Endothelial cell of umbilical vein (primary cell): ENCODE measurements at regions not wholly inside any gene's neighbourhood (a gene's known extent, or its start where the extent isn't known, plus 50 kb on each side); places are given as distances from the start of the nearest gene placed in this dataset.

Experiments used
- BruUV-seq: library from RNA; stranded (reverse); fragments of 400-500 nt; replicated peaks from 2 replicates; lab custom pipeline; 2021; lab: Mats Ljungman, UMichigan
- CTCF ChIA-PET: fragments of 300-600, 350-600 bp; sonication (Branson Sonifier 250); formaldehyde crosslinking; loops from one replicate; lab custom pipeline; 2021; ENCODE audit warnings: antibody characterized with exemption, inconsistent platforms; lab: Charles Lee
- POLR2A ChIA-PET: fragments of 300-600, 350-600 bp; sonication (Branson Sonifier 250); formaldehyde crosslinking; loops from one replicate; lab custom pipeline; 2021; ENCODE audit warnings: antibody characterized with exemption, inconsistent platforms; lab: Charles Lee
- DNase-seq: peaks from one replicate; pipeline ENCODE4 v3.0.0-alpha.2; 2011; ENCODE audit warnings: low read depth, low spot score
- FAIRE-seq: peaks from 2 replicates; lab custom pipeline; 2011; peaks lifted over from hg19 to GRCh38; lab: Jason Lieb, UNC
- H2AFZ ChIP-seq: 2 replicates; pipeline ENCODE4 v1.6.0; 2012; ENCODE audit warnings: low read depth, low read length, control low read depth, inconsistent platforms
- H3K27ac ChIP-seq: 2 replicates; pipeline ENCODE4 v1.5.1; 2011; ENCODE audit warnings: low read depth, mild to moderate bottlenecking, control low read depth, low read length, moderate library complexity; ENCODE audit not compliant: insufficient read depth
- H3K27me3 ChIP-seq, 2 experiments: 2 replicates each; pipeline versions ENCODE4 v1.6.0 to v1.6.1; 2011; ENCODE audit warnings: low read length in 2 of 2, mixed read lengths in 1 of 2; ENCODE audit not compliant: control insufficient read depth in 2 of 2, insufficient read depth in 2 of 2
- H3K36me3 ChIP-seq, 2 experiments: 2 replicates in 1 of 2; 3 replicates in 1 of 2; pipeline ENCODE4 v1.5.1; 2011; ENCODE audit warnings: low read length in 2 of 2, mild to moderate bottlenecking in 1 of 2, moderate library complexity in 1 of 2; ENCODE audit not compliant: control insufficient read depth in 2 of 2, insufficient read depth in 2 of 2; ENCODE audit errors: extremely low read depth in 1 of 2
- H3K4me1 ChIP-seq: 3 replicates; pipeline ENCODE4 v1.5.1; 2011; ENCODE audit warnings: mild to moderate bottlenecking, low read length; ENCODE audit not compliant: control insufficient read depth, insufficient read depth; ENCODE audit errors: extremely low read depth
- H3K4me2 ChIP-seq: 2 replicates; pipeline ENCODE4 v1.6.1; 2011; ENCODE audit warnings: low read length, control low read depth, mixed read lengths; ENCODE audit not compliant: insufficient read depth
- H3K4me3 ChIP-seq, 3 experiments: fragments of 200-600 bp in 1 of 3; sonication (generic), shearing (Covaris generic) in 1 of 3; replicated peaks in 1 of 3; 2 replicates each; pipeline ENCODE4 v1.5.1; 2011 to 2016; ENCODE audit warnings: control low read depth in 3 of 3, low read length in 3 of 3, mild to moderate bottlenecking in 2 of 3, inconsistent platforms in 1 of 3, low read depth in 1 of 3, moderate library complexity in 1 of 3; ENCODE audit not compliant: insufficient read depth in 1 of 3
- H3K79me2 ChIP-seq: 2 replicates; pipeline ENCODE4 v1.6.0; 2012; ENCODE audit warnings: low read length, inconsistent platforms; ENCODE audit not compliant: control insufficient read depth, insufficient read depth
- H3K9ac ChIP-seq: replicated peaks from 2 replicates; pipeline ENCODE3; 2011; ENCODE audit warnings: low read length, control low read depth; ENCODE audit not compliant: insufficient read depth; ENCODE audit errors: extremely low read depth
- H3K9me1 ChIP-seq: replicated peaks from 3 replicates; pipeline ENCODE4 v1.6.0; 2011; ENCODE audit warnings: mild to moderate bottlenecking, low read length; ENCODE audit not compliant: control insufficient read depth, insufficient read depth; ENCODE audit errors: extremely low read depth
- H3K9me3 ChIP-seq: replicated peaks from 2 replicates; pipeline ENCODE4 v1.5.1; 2012; ENCODE audit warnings: low read length, inconsistent platforms; ENCODE audit not compliant: control insufficient read depth, insufficient read depth
- H4K20me1 ChIP-seq: replicated peaks from 2 replicates; pipeline ENCODE3; 2011; ENCODE audit warnings: mild to moderate bottlenecking, low read length; ENCODE audit not compliant: control insufficient read depth, insufficient read depth; ENCODE audit errors: extremely low read depth
- EZH2 ChIP-seq: IDR thresholded peaks from 2 replicates; pipeline ENCODE4 v1.6.1; 2012; ENCODE audit warnings: borderline replicate concordance, low read depth, mild to moderate bottlenecking, moderate library complexity, low read length, inconsistent platforms; ENCODE audit not compliant: severe bottlenecking
- FOS ChIP-seq: IDR thresholded peaks from 2 replicates; pipeline ENCODE4 v1.6.1; 2011; ENCODE audit warnings: mild to moderate bottlenecking, low read length, moderate library complexity, borderline replicate concordance; ENCODE audit not compliant: insufficient read depth
- GATA2 ChIP-seq: IDR thresholded peaks from 2 replicates; pipeline ENCODE4 v1.7.0; 2011; ENCODE audit warnings: low read depth, mild to moderate bottlenecking, moderate library complexity, mixed read lengths, low read length; ENCODE audit not compliant: insufficient read length, insufficient read depth
- JUN ChIP-seq: IDR thresholded peaks from 2 replicates; pipeline ENCODE4 v1.6.1; 2011; ENCODE audit warnings: borderline replicate concordance, low read depth; ENCODE audit not compliant: insufficient read length, insufficient read depth
- MYC ChIP-seq: IDR thresholded peaks from one replicate; pipeline ENCODE4 v1.6.1; 2011; ENCODE audit warnings: mild to moderate bottlenecking, low read depth, low read length
- POLR2A ChIP-seq: IDR thresholded peaks from 2 replicates; pipeline ENCODE4 v1.6.1; 2012; ENCODE audit warnings: low read depth, mild to moderate bottlenecking, control low read depth, low read length
- POLR2AphosphoS5 ChIP-seq: IDR thresholded peaks from 2 replicates; pipeline ENCODE4 v1.6.1; 2012; ENCODE audit warnings: low read depth, mild to moderate bottlenecking, control low read depth, low read length, moderate library complexity; ENCODE audit not compliant: insufficient read depth
- dilution Hi-C: fragments of 300-500 bp; cut with MboI; formaldehyde crosslinking; loops from one replicate; pipeline ENCODE4 v1.15.0; 2019; ENCODE audit warnings: low sequenced_read_pairs; ENCODE audit not compliant: extremely low pct_ligation_motif_present
- intact Hi-C: fragments of 100-400 bp; cut with micrococcal nuclease; formaldehyde crosslinking; loops from one replicate; pipeline ENCODE4 v1.10.0; 2022
- TF ChIP-seq, protein P1 (sequence below), 2 donors: IDR thresholded peaks; 1 replicate in 1 of 2; 2 replicates in 1 of 2; pipeline ENCODE4 v1.5.1; 2011; ENCODE audit warnings: low read length in 2 of 2, mild to moderate bottlenecking in 2 of 2, moderate library complexity in 2 of 2, control low read depth in 1 of 2, inconsistent platforms in 1 of 2, low read depth in 1 of 2; ENCODE audit not compliant: insufficient read depth in 1 of 2; ENCODE audit errors: extremely low read depth in 1 of 2
- TF ChIP-seq, protein P2 (sequence below): IDR thresholded peaks from 2 replicates; pipeline ENCODE4 v1.6.1; 2011; ENCODE audit not compliant: insufficient read depth, insufficient read length

DNA sequence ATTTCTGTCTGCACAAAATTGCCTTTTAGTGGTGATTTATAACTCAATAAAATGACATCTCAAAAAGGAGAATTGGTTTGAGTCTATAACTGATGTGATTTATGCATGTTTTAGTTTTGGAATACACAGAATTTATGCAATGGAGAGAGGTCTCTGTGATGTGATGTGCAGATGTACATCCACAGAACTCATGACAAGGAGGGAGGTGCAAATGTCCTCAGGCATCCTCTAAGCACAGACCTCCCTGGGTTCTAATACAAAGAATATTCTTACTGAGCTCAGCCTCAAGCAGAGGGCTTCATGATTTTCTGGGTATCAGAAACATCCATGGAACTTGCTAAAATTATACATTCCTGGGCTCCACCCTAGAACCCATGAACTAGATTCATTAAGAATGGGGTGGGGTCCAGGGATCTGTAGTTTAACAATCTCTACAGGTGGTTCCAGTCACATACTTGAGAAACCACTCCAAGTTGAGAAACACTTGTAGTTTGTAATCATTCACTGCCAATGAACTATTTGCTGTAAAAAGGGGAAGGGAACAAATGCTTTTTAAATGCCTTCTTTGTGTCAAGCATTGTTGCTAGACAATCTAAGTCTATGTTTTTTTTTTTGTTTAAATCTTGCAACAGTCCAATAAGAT lies 60.2 kb upstream of the NEDD9 start:
- no peaks in the 10 kb centered on the region for H3K27me3 ChIP-seq
- H3K79me2 ChIP-seq: no peaks in the 10 kb centered on the region
- H2AFZ ChIP-seq: no peak overlapping the region
- H3K36me3 ChIP-seq: no peaks in the 10 kb centered on the region
- intact Hi-C loops: no loop called here
- no peak overlapping the region for H3K27ac ChIP-seq
- no peaks in the 10 kb centered on the region for H3K9me1 ChIP-seq
- BruUV-seq: no TSS peak
- no peaks in the 10 kb centered on the region for H3K9me3 ChIP-seq
- FAIRE-seq (no peak), DNase-seq (no peak)
- no peaks in the 10 kb centered on the region for H3K4me1 ChIP-seq
- no peak overlapping the region for H3K4me2 ChIP-seq
- ChIA-PET POLR2A (no interaction called here), CTCF (interaction anchor here (1.3 kb wide), 1 partner anchor 204 kb away, joined by 4 read pairs; no protein-coding TSS in a partner anchor)
- TF ChIP-seq, protein P1, sequence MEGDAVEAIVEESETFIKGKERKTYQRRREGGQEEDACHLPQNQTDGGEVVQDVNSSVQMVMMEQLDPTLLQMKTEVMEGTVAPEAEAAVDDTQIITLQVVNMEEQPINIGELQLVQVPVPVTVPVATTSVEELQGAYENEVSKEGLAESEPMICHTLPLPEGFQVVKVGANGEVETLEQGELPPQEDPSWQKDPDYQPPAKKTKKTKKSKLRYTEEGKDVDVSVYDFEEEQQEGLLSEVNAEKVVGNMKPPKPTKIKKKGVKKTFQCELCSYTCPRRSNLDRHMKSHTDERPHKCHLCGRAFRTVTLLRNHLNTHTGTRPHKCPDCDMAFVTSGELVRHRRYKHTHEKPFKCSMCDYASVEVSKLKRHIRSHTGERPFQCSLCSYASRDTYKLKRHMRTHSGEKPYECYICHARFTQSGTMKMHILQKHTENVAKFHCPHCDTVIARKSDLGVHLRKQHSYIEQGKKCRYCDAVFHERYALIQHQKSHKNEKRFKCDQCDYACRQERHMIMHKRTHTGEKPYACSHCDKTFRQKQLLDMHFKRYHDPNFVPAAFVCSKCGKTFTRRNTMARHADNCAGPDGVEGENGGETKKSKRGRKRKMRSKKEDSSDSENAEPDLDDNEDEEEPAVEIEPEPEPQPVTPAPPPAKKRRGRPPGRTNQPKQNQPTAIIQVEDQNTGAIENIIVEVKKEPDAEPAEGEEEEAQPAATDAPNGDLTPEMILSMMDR (IDR thresholded peaks at IDR 0.05; ENCODE audit: extremely low read depth in 1 of 2, insufficient read depth in 1 of 2, low read depth in 1 of 2, low read length in 2 of 2): no peak
- TF ChIP-seq JUN (no peak), FOS (no peak), POLR2A (no peak), POLR2AphosphoS5 (no peak), MYC (no peak), GATA2 (no peak), EZH2 (no peak)
- TF ChIP-seq, protein P2, sequence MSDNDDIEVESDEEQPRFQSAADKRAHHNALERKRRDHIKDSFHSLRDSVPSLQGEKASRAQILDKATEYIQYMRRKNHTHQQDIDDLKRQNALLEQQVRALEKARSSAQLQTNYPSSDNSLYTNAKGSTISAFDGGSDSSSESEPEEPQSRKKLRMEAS: no peak
- H3K9ac ChIP-seq: no peak overlapping the region
- H3K4me3 ChIP-seq: no peak overlapping the region
- no peaks in the 10 kb centered on the region for H4K20me1 ChIP-seq
- dilution Hi-C loops: no loop called here
